ENCODE measurements at regions not wholly inside any gene's neighbourhood (a gene's known extent, or its start where the extent isn't known, plus 50 kb on each side); places are given as distances from the start of the nearest gene placed in this dataset.
A peak's percentile ranks its signal among the peaks of the same experiment; 100 is the strongest.

DNA sequence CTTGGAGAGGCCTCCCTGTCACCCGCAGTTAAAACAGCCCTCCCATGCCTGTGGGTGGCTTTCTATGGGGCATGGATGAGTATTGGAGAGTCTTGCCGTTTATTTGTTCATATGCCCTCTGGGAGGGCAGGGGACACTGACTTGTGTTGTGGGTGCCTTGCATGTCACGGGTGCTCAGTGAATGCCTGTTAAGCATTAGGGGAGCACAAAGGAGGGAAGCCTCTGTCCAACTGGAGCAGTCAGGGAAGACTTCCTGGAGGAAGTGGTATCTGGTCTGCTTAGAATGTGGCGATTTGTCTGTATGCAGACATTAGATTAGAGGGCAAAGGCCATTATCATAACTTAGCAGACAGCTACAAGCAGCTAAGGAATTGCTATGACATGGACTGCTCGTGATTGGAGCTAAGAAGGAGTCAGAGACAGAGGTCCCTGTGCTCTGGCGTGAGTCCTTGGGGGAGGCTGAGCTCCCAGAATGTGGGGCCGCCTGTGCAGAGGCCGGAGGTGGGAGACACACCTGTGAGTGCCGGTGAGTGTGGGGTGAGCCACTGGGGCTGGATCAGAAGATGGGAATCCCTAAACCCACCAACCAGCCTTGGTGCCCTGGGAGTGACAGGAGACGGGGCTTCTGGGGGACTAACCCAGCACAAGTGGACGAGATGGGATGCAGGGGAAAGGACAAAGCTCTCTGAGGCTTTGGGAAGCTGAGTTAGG lies 286.1 kb downstream of the SEC14L1 start:
- no peak for DNase-seq (ENCODE audit: low read depth in 1 of 2, low spot score in 1 of 2)

DNA sequence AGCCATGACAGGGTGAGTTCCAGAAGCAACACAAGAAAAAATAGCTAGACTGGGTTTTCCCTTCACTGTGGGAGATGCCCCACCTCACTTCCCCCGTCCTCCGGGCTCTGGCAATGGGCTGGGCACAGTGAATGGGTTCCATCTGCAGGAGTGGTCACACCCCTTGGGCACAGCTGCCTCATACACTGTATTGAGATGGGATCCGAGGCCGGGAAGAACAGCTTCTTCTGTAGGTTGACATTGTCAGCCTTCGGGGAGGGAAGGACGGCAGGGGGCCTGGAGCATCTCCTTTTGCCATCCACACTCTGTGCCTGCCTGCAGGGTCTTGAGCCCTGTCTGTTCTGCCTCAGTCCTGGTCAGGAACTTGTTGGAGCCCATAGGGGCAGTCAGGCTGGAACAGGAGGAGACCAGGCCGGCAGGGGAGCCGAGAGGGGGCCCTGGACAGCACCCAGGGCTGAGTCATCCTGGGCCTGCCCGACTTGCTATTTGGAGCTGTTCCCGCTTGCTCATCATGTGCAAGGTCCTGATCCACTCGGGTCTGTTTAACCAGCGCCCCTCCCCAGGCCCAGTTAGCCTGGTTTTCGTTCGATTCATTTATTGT lies 286.7 kb downstream of the SEC14L1 start:
- DNase-seq (ENCODE audit: low read depth in 1 of 2, low spot score in 1 of 2), result no peak

DNA sequence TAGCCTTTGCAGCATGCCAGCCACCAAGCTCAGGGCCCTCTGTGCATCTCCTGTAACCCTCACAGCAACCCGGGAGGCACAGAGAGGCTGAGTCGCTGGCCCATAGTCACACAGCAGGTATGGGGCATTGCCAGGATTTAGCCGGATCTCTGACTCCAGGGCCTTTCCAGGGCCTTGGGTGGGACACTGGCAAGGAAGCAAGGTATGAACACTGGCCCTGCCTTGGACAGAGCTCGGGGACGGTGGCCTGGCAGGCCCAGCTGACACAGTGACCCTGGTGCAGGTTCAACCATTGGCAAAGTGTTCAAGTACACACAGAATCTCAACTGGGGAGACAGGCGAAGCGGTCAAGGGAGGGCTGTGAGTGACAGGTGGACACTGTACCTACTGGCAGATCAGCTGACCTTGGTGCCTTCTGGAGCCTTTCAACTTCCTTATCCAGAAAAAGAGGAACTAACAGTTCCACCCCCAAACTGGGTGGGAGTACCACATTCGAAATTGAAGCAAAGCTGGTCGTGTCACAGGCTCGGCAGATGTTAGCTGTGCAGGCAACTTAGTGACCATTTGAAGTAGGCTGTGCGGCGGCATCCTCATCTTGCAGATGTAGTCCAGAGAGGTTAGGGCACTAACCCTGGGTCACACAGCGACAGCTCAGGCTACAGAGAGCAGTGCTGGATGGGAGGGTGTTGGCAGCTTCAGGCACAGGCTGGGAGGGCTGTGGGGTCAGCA lies 287.4 kb downstream of the SEC14L1 start:
- no peak for DNase-seq (ENCODE audit: low read depth in 1 of 2, low spot score in 1 of 2)

DNA sequence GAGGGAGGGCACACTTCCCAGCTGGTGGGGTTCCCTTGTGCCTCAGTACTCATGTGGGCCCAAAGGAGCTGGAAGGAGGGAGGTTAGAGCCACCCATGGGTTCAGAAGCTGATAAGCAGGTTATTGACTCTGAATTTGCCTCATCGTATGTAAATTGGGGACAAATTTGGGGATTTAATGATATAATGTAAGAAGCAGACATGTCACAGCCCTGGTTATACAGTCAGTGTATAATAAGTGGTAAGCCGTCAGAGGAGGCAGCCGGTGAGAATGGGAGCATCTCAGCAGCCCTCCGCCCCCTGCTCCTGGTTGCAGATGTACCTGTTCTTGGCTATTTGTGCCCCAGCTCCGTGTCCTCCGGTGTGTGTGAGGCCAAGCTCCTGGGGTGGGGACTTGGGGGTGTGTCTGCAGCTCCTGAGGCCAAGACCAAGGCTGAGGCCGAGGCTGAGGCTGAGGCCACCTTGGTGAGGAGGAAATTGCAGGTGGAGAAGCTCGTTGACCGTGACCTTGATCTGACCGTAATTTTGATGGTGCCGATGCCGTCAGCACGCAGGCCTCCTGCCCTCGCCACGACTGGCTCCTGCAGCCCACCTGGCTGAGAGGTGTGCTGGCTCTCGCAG lies 288.1 kb downstream of the SEC14L1 start:
- DNase-seq (ENCODE audit: low read depth in 1 of 2, low spot score in 1 of 2), result no peak

DNA sequence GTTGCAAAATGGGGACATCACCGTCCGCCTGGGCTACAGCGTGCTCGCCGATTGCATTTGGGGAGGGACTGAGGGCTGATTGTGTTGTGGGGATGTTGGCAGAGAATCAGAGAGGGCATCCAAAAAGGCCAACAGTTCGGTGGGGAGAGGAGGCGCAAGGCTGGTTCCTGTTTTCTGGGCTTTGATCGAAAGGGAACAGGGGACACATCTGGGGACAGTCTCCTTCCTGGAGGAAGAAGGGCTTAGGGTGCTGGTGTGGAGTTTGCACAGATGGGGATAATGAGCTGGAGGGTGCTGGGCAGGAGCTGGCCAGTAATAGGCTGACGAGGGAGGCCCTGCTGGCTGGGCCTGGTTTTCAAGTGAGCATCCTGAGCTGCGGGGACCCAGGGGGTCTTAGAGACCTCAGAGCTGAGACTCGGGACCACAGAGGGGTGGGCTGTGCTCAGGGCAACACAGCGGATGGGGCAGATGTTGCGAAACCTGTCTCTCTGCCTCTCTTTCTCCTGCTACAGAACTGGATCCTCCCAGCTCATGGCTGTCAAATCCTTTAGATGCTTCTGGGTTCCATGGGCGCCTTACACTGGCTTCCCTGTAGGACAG lies 288.7 kb downstream of the SEC14L1 start:
- DNase-seq (ENCODE audit: low read depth in 1 of 2, low spot score in 1 of 2), result no peak

DNA sequence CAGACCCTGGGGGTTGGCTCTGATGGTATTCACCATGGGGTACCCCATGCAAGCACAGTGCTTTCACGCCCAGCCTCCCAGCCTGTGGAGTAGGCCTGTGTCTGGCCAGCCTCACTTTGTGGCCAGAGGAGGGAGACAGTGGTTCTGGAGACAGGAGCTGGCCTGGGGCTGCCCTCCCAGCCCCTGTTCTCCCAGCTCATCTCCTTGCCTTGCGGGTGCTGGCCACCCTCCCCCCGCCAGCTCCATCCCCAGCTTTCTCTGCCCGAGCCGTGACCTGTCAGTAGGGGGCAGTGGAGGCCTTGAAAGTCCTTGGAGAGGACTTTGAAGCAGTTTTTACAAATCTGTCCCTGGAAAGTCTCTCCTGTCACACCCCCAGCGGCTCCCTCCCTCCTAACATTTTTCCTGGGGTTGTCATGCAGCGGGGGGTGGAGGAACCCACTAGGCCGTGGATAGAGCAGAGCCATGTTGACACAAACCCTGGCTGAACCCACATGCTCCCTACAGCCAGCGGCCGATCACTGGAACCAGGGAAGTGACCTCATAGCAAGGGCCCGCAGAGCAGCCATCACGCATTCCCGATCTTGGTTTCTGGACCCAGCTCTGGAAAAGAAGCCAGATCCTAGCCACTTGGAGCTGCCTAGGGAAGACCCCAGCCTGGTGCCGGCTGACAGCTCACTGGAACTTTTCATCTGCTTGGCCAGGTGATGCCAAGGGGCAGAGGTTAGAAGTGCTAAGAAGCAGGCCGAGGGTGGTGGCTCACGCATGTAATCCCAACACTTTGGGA lies 289.4 kb downstream of the SEC14L1 start:
- DNase-seq (ENCODE audit: low read depth in 1 of 2, low spot score in 1 of 2), result peak; percentile 69 to 83

DNA sequence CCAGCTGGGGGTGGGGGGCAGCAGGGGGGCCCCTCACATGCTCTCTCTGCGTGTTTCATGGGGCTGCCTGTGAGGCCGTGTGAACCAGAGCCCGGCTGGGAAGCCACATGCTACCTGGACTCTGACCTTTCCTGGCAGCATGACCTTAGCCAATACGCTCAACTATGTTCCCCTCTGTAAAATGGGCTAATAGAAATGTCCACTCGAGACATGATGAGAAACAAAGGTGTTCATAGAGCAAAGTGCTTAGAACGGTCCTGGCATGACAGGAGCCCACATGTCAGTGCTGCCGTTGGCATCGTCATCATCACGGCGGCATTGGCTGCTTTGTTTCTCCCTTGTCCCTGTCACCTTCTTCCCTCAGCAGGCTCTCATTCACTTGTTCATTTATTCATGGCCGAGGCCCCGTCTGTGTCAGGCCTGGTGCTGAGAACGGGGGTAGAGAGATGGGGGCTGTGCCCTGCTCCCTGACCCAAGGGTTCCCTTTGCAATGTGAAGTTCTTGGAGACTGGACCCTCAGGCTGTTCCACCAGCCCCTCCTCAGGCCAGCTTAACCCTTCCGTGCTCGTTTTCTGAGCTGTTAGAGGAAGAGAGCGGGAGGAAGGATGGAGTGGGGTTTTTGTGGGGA lies 291.4 kb downstream of the SEC14L1 start:
- no peak for DNase-seq (ENCODE audit: low read depth in 1 of 2, low spot score in 1 of 2)

DNA sequence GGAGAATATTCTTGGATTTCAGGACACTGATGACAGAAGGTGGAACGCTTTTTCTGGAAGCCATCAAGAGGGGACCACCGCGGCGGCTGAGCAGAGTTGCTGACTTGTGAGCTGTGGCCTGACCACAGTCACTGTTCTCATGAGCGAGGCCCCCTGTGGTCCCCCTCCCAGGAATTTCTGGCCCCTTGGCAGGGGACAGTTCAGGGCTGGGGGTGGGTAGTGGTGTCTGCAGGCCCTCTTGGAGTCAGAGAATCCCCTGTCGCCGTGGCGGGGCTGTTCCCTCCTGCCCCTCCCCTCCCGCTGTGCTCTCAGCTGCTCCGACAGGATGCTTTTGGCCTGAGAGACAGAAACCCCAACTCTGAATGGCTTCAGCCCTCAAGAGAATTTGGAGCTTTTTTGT lies 292.0 kb downstream of the SEC14L1 start:
- no peak for DNase-seq (ENCODE audit: low read depth in 1 of 2, low spot score in 1 of 2)

DNA sequence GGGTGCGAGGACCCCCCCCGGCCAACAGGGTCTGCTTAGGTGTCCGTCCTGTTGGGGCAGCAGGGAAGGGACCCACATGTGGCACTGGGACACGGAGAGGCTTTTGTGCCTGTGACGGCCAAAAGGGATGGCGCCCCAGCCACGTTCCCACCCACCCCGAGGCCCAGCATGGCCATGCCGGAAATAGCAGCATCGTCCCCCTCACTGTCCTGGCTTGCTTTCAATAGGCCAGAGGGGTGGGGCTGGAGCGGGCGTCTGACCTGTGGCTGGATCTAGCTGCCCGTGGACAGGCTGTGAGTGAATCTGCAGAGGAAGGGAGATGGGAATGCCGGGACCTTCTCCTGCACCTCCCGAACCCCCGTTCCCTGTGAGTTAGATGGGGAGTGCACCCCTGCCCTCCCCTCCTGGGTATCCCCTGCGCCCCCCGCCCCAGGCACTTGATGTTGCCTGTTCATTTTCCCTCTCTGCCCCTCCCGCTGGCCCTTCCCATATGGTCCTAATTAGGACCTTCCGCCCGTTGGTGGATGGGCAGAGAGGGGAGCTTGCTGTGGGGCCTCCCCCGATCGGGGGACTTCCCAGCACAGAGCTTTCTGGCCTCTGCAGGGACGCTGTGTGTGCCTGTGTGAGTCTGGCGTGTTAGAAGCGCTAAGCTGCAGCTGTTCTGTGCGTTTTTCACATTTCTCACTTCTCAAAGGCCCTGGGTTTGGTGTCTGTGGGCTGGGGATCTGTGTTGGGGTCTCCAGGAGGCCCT lies 292.8 kb downstream of the SEC14L1 start:
- no peak for DNase-seq (ENCODE audit: low read depth in 1 of 2, low spot score in 1 of 2)

DNA sequence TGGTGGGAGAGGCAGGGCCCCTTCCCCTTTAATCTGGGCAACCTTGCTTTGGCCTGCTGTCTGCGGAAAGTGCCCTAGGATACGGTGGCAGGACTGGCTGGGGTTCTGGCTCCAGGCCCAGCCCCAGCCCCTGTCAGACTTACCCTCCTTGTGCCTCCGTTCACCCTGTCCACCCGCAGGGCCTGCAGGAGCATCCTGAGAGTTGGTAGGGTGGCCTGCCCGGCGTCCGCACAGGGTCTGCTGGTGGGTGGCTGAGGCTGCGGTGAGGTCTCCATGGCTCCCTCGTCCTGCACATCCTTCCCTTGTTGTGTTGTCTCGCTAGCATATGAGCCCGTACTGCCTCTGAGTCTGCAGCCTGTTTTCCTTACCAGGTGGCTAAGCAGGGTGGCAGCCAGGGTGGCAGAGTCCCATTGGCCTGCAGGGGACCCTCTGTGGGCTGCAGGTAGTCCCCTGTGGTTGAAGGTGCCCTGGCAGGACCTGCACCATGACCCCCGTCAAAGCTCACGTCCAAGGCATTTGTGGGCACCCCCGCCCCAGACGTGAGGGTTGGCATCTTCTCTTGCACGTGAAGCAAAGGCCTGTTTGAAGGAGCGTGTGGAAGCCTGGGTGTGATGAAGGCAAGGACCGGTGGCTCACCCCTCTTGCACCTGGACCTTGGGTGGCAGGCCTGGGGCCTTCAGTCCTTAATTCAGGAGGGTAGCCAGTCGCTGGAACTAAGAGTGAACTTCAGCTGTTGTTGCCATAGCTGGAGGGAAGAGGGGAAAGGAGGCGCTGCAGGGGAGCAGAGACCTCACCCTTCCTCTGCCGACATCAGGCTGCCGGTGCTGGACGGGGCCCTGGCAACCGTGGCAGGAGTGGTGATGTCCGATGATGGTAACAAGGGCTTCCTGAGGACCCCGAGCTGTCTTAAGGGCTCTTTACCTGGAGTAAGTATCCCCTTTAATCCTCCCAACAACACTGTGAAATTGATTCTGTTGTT lies 293.7 kb downstream of the SEC14L1 start:
- DNase-seq (ENCODE audit: low read depth in 1 of 2, low spot score in 1 of 2), result no peak

DNA sequence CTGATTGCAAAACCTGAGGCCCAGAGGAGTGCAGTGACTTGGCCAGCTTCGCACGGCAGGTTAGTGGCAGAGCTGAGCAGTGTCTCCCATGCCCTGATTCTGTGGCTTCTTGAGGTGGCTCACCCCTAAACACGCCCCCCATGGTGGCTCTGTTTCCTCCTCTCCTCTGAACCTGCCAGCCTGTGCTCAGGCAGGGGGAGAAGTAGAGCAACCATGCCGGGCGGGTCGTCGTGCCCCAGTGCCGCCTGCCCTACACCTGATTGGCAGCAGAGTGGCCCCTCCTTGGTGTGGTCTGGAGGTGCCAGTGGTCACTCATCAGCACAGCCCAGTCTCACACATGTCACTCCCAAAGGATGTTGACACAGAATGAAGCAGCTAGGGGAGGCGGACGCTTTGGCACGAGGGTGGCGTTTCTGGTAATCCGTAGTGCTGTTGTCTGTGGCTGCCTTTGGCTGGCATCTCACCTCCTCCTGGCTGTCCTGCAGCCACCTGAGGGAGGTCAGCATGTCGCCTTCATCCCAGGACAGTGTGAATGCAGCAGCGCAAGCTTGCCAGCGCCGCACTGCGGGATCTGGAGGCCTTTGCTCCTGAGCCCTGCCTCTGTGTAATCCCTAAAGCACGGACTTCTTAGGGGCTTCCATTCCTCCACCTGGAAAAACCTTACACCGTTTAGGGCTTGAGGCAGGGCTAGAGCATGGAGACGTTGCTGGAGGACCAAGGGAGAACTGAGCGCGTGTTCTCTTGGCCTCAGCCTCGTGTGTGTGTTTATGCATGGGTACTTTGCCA lies 294.7 kb downstream of the SEC14L1 start:
- DNase-seq (ENCODE audit: low read depth in 1 of 2, low spot score in 1 of 2), result no peak

DNA sequence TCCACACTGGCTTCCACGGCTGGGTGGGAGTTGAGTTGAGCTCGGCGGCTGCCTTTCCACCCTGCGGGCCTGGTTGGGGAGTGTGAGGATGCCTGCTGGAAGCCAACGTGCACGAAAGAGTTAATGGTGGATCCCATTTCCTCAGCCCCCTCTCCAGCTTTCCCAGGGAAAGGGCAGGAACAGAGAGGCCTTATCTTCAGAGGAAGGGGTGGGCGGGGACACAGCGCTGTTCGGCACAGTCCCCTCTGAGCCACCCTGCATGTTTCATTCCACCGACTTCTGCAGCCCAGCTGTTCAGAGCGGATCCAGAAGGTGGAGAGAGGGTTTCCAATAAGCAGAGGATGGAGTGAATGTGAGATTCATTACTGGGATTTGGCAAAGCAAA lies 295.3 kb downstream of the SEC14L1 start:
- no peak for DNase-seq (ENCODE audit: low read depth in 1 of 2, low spot score in 1 of 2)

DNA sequence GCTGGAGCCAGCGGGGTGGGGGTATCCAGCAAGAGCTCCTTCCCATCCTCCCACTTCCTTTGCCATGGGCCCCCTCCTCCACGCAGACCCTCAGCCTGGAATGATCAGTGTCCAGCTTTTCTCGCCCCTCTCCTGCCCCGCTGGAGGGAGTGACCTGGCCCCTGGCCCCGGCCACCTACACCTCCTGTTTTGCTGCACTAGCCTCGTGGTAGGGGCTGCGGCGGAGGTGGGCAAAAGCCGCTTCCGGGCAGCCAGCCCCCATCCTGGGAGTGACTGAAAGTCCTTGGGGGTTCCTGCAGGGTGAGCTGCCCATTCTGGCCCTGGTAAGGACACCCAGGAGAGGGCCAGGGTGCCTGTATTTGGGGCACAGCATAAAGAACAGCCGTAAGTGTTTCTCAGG lies 295.7 kb downstream of the SEC14L1 start:
- no peak for DNase-seq (ENCODE audit: low read depth in 1 of 2, low spot score in 1 of 2)

DNA sequence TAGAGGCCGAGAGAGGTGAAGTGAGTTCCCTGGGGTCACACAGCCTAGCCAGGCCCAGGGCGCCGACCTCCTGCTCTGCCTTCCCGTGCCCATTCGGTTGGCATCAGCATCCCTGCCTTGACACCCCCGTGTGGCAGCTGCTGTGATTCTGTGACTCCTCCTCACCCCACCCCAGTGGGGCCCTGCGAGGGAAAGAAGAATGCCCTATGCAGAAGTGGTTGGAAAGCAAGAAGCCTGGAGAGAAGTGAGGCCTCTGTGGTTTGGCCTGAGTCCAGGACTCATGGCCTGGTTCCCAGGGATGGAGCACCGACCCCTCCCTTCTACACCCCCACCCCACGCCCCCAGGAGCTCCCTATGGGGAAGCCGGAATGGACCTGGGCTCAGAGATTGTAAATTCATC lies 296.2 kb downstream of the SEC14L1 start:
- no peak for DNase-seq (ENCODE audit: low read depth in 1 of 2, low spot score in 1 of 2)

DNA sequence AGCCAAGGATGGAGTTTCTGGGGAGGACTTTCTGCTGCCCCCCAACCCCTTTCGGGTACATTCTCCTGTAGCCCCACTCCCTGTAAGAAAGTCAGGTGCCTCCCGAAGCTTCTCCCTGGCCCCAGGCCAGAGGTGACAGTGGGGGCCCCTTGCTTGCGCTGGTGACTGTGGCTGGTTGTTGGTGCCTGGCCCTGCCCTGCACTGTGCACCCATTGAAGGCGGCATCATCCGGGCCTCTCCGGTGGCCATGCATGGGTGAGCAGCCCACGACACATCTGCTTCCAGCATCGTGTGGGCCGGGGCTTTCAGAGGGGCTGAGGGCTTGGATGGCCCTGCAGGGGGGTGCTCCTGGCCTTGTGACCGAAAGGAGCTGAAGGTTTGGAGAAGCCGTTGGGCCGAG lies 297.0 kb downstream of the SEC14L1 start:
- DNase-seq (ENCODE audit: low read depth in 1 of 2, low spot score in 1 of 2), result no peak

DNA sequence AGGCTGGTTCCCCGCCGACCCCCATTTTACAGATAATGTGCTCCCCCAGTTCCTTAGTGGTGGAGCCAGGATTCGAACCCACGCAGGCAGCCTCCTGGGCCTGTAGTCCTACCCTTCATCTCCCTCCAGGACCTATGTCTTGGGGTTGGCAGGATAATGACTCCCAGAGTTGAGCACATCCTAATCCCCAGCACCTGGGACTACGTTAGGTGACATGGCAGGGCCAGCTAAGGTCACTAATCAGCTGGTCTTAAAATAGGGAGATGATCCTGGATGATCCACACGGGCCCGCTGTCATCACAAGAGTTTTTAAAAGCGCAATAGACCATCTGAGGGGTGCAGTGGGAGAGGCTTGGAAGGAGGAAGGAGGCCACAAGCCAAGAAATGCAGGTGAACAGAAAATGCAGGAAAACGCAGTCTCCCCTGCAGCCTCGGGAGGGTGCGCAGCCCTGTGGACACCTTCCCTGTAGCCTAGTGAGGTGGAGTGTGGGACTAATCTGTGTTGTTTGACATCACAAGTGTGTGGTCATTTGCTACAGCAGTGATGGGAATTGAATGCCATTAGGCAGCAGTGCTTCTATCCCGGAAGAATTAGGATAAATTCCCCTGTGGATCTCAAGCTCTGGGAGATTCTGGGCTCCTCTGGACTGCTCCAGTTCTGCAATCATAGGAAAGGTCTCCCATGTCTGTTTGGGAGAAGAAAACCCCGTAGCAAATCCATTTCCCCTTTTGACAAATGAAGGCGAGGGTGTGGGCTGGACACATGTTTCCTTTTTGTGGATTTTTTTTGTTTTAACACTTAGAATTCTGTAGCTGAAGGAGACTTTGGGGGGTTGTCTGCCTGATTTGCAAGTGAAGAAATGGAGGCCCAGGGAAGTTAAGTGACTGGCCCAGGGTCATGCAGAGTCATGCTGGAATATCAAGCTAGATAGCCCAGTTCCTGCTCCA lies 297.7 kb downstream of the SEC14L1 start:
- no peak for DNase-seq (ENCODE audit: low read depth in 1 of 2, low spot score in 1 of 2)
